ENCODE measurements at regions not wholly inside any gene's neighbourhood (a gene's known extent, or its start where the extent isn't known, plus 50 kb on each side); places are given as distances from the start of the nearest gene placed in this dataset.

GRCh38 chr10:53236941-53237340, 464.4 kb upstream of the MBL2 start:
- Mint-ChIP-seq H3K9me3 (peaks cover 23% of the 10 kb centered on the region), H3K4me1 (ENCODE audit: low read depth) (no peaks in the 10 kb centered on the region), H3K36me3 (ENCODE audit: low read depth) (no peaks in the 10 kb centered on the region; the same call in 1 of the 2 replicates), H3K27me3 (ENCODE audit: insufficient read depth) (no peaks in the 10 kb centered on the region; the same call in 1 of the 2 replicates), H3K4me3 (no peak overlapping the region), H3K27ac (no peak overlapping the region)
- DNase-seq: no peak
- TF ChIP-seq CTCF (IDR thresholded peaks at IDR 0.05): no peak

- Mint-ChIP-seq H3K27ac (no peak overlapping the region), H3K36me3 (ENCODE audit: low read depth) (no peaks in the 10 kb centered on the region), H3K27me3 (ENCODE audit: insufficient read depth) (no peaks in the 10 kb centered on the region), H3K4me1 (ENCODE audit: low read depth) (no peaks in the 10 kb centered on the region), H3K9me3 (peaks cover 19% of the 10 kb centered on the region), H3K4me3 (no peak overlapping the region)
- no peak for TF ChIP-seq CTCF (IDR thresholded peaks at IDR 0.05)
- DNase-seq: no peak
These were observed 461.2 kb upstream of the MBL2 start for GRCh38 chr10:53233749-53234148.

- no peak for DNase-seq
- Mint-ChIP-seq H3K27ac (no peak overlapping the region), H3K27me3 (ENCODE audit: insufficient read depth) (no peaks in the 10 kb centered on the region), H3K9me3 (peaks cover 28% of the 10 kb centered on the region), H3K36me3 (ENCODE audit: low read depth) (no peaks in the 10 kb centered on the region), H3K4me1 (ENCODE audit: low read depth) (no peaks in the 10 kb centered on the region), H3K4me3 (no peak overlapping the region)
- no peak for TF ChIP-seq CTCF (IDR thresholded peaks at IDR 0.05)
These were observed 458.1 kb upstream of the MBL2 start for GRCh38 chr10:53230651-53231050.

- H3K9me3 Mint-ChIP-seq: peaks cover 35% of the 10 kb centered on the region
- no peak for TF ChIP-seq CTCF (IDR thresholded peaks at IDR 0.05)
- no peak overlapping the region for H3K27ac Mint-ChIP-seq
- H3K4me3 Mint-ChIP-seq: no peak overlapping the region
- no peak for DNase-seq
- H3K4me1 Mint-ChIP-seq (ENCODE audit: low read depth): no peaks in the 10 kb centered on the region
- H3K27me3 Mint-ChIP-seq (ENCODE audit: insufficient read depth): peaks cover 2% of the 10 kb centered on the region; the same call in 1 of the 2 replicates
- no peaks in the 10 kb centered on the region for H3K36me3 Mint-ChIP-seq (ENCODE audit: low read depth)
These were observed 451.3 kb upstream of the MBL2 start for GRCh38 chr10:53223851-53224250.

GRCh38 chr10:53222806-53223205, 450.2 kb upstream of the MBL2 start:
- Mint-ChIP-seq H3K27ac (no peak overlapping the region), H3K9me3 (peaks cover 28% of the 10 kb centered on the region), H3K36me3 (ENCODE audit: low read depth) (no peaks in the 10 kb centered on the region), H3K27me3 (ENCODE audit: insufficient read depth) (peaks cover 2% of the 10 kb centered on the region; the same call in 1 of the 2 replicates), H3K4me3 (no peak overlapping the region), H3K4me1 (ENCODE audit: low read depth) (no peaks in the 10 kb centered on the region)
- DNase-seq: no peak
- no peak for TF ChIP-seq CTCF (IDR thresholded peaks at IDR 0.05)

Measured in HFFc6 (cell line).